Fibroblast of the aortic adventitia (primary cell): ENCODE measurements at regions not wholly inside any gene's neighbourhood (a gene's known extent, or its start where the extent isn't known, plus 50 kb on each side); places are given as distances from the start of the nearest gene placed in this dataset.

ENCODE experiments used
- DNase-seq: peaks from one replicate; pipeline ENCODE4 v3.0.0-alpha.2; 2010; ENCODE audit warnings: low read depth
- H3K4me3 ChIP-seq: 2 replicates; pipeline ENCODE4 v1.5.1; 2011; ENCODE audit warnings: low read depth, mild to moderate bottlenecking, control low read depth, low read length, moderate library complexity
- CTCF ChIP-seq: IDR thresholded peaks from 2 replicates; pipeline ENCODE4 v1.5.1; 2011; ENCODE audit warnings: mild to moderate bottlenecking, low read length, control low read depth, inconsistent platforms; ENCODE audit not compliant: insufficient read depth

- no peak for TF ChIP-seq CTCF
- DNase-seq: no peak
- no peak overlapping the region for H3K4me3 ChIP-seq
Observed at GRCh38 chr7:124219681-124220080, 186.8 kb upstream of the TMEM229A start.

GRCh38 chr7:124208642-124209041 is 175.8 kb upstream of the TMEM229A start:
- no peak for DNase-seq
- H3K4me3 ChIP-seq: no peak overlapping the region
- TF ChIP-seq CTCF: no peak

GRCh38 chr7:124208173-124208572 is 175.3 kb upstream of the TMEM229A start:
- DNase-seq: no peak
- no peak for TF ChIP-seq CTCF
- no peak overlapping the region for H3K4me3 ChIP-seq

GRCh38 chr7:124205526-124205925 is 172.7 kb upstream of the TMEM229A start:
- H3K4me3 ChIP-seq: no peak overlapping the region
- no peak for TF ChIP-seq CTCF
- no peak for DNase-seq

- DNase-seq: no peak
- TF ChIP-seq CTCF: no peak
- H3K4me3 ChIP-seq: no peak overlapping the region
Observed at GRCh38 chr7:124202546-124202945, 169.7 kb upstream of the TMEM229A start.

GRCh38 chr7:124201768-124202349 is 169.0 kb upstream of the TMEM229A start:
- no peak for TF ChIP-seq CTCF
- DNase-seq: no peak
- no peak overlapping the region for H3K4me3 ChIP-seq

- DNase-seq: no peak
- no peak overlapping the region for H3K4me3 ChIP-seq
- no peak for TF ChIP-seq CTCF
Observed at GRCh38 chr7:124196519-124196918, 163.7 kb upstream of the TMEM229A start.
